Eye (tissue), 1 donor: ENCODE measurements at regions not wholly inside any gene's neighbourhood (a gene's known extent, or its start where the extent isn't known, plus 50 kb on each side); places are given as distances from the start of the nearest gene placed in this dataset.

ENCODE experiments used
- DNase-seq: peaks from one replicate; pipeline ENCODE4 v3.0.0-alpha.2; 2015

DNA sequence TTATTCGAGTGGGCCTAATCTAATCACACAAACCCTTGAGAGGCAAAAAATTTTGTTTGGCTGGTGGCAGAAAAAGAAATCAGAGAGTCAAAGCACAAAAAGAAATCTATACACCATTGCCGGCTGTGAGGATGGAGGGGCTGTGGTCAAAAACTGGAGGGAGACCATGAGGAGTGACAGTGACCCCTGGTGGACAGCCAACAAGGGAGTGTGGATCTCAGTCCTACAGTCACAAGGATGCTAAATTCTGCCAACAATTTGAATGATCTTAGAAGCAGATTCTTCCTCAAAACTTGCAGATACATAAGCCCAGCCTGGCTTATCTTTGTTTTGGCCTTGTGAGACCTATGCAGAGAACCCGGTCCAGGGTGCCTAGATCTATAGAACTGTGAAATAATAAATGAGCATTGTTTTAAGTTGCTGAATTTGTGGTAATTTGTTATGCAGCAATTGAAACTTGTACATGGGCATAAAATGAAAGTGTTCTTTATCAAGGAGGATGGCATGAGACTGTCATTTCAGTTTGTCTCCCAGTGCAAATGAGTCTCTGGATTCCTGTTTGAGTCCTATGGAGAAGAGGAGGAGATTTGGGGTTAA is 103.0 kb upstream of the ARHGEF26 start:
- peak; percentile 21 for DNase-seq

GRCh38 chr3:154022606-154023005 is 98.6 kb upstream of the ARHGEF26 start:
- DNase-seq = no peak

GRCh38 chr3:154023148-154023547 is 98.0 kb upstream of the ARHGEF26 start:
- DNase-seq = peak; percentile 19

- DNase-seq = no peak
These were observed 96.2 kb upstream of the ARHGEF26 start for GRCh38 chr3:154025007-154025406.

DNA sequence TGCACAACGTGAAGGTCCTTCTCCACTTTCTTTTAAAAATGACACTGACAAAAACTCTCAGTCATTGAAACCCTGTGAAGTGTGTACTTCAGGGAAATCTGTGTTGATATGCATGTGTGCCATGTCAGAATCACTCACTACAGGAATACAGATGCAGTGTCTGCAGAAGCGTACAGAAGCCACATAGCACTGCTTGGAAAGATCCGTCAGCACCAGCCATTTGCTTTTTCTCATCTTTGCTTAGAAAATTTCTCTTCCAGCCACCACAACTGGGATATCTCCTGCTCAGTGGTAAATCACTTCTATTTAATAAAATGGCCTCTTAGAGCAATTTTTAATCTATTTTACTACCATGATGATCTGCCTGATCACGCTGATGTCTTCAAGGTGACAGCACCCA is 91.3 kb upstream of the ARHGEF26 start:
- peak; percentile 33 for DNase-seq

GRCh38 chr3:154034797-154035330 is 86.3 kb upstream of the ARHGEF26 start:
- DNase-seq = peak; percentile 14

GRCh38 chr3:154040283-154040682 is 80.9 kb upstream of the ARHGEF26 start:
- DNase-seq = no peak

- no peak for DNase-seq
These were observed 76.5 kb upstream of the ARHGEF26 start for GRCh38 chr3:154044671-154045070.

- no peak for DNase-seq
These were observed 71.0 kb upstream of the ARHGEF26 start for GRCh38 chr3:154050216-154050615.

- DNase-seq = no peak
These were observed 70.4 kb upstream of the ARHGEF26 start for GRCh38 chr3:154050766-154051165.

- DNase-seq = peak; percentile 55
These were observed 61.4 kb upstream of the ARHGEF26 start for GRCh38 chr3:154059833-154060232.

DNA sequence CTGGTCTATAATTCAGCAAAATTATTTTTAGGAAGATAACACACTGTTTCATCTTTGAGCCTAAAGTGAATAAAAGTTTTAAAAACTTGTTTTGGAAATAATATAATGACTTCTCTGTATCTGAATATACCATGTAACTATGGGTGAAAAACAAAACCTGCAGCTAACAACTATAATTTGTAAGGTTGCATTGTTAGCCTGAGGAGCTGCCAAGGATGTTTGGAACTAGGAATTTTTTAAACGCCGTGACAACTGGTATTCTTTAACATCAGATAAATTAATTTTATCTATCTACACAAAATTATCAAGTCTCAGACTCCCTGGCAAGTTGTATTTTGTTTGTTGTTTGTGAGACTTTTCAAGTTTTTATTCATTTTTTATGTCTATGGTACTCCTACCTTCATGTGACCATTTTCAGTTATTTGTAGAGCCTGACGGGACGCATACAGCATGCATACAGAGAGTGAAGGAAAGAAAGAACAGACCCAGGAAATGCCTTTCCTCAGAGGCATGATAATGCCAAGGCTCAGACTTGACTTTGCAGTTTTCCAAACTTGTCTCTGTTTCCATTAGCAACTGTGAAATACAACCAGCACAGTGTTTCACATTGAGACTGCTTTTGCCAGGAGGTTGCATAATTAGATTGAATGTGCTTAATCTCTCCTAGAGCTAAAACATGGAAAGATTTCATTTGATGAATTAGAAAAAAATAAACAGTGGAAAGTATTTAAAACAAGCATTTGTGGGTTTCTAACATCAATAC is 60.8 kb upstream of the ARHGEF26 start:
- peak; percentile 66 for DNase-seq

DNA sequence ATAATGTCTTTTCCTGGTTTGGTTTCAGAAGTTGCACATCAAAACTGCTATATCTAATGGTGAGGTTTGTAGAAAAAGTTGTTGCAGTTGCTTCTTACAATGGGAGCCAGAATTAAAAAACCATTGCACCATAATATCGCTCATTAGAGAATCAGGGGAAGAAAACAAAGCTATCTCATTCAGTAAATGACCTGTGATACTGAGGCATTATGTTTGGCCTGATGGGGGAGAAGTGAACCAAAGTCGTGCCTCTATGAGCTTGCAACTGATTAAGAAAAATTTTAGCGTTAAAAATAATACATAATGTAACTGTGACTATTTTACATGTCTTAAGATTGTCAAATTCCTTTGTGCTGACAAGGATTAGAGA is 60.2 kb upstream of the ARHGEF26 start:
- no peak for DNase-seq

DNA sequence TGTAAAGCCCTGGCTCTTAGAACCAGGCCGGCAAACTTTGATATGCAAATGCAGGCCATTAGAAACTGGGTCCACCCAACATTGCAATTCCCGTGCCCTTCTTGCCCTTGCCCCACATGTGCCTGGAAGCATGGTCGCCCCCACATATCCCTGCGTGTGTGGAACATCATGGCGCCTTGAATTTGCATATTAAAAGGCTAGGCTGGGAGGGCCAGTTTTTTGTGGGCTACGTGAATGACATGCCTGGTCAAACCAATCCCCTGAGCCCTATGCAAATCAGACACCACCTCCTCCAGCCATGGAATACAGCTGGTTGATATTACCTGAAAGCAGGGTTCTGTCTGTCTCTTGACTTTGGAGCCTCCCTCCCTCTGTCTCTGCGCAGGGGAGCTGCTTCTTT is 58.7 kb upstream of the ARHGEF26 start:
- DNase-seq = no peak

DNA sequence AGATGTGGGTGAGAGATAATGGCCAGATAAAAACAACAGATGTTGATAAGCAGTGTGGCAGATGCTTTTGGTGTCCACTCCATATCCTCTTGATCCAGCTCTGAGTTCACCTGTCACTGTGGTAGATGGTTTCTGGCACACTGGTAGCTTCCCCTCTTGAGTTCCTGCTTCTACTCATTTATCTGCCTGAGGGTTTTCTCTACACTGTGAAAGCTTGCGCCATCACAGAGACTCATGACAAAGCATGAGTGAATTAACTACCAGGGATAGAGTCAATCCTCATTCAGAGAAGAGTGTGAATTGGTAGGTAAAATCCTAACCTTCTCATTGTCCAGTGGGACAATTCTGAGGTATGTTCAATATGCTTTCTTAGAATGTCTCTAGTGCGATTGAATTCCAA is 50.0 kb upstream of the ARHGEF26 start:
- DNase-seq = no peak
